ENCODE measurements at regions not wholly inside any gene's neighbourhood (a gene's known extent, or its start where the extent isn't known, plus 50 kb on each side); places are given as distances from the start of the nearest gene placed in this dataset.

DNA sequence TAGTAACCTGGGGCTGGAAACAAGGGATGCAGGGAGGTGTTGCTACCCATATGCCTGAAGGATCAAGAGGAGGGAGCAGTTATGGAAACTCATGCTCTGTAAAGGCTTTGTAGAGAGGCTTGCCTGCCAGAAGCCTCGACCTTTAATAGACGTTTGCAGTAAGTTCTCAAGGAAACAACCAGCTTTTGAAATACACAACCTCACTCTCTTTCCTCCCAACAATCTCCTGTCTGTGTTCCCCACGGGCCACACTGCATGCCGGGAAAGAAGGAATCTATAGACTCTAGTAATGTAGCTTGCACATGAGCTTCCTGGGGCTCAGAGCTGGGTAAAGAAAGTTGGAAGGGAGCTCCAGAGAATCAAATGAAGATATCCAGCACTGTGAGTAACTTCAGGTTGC, 101.6 kb upstream of the PACRGL start (continued):
- no peak for TF ChIP-seq KIAA2018 (CRISPR knock-in tag; IDR thresholded peaks at IDR 0.05; ENCODE audit: borderline replicate concordance)
- TF ChIP-seq JUNB (CRISPR knock-in tag; IDR thresholded peaks at IDR 0.05; ENCODE audit: borderline replicate concordance), result no peak

DNA sequence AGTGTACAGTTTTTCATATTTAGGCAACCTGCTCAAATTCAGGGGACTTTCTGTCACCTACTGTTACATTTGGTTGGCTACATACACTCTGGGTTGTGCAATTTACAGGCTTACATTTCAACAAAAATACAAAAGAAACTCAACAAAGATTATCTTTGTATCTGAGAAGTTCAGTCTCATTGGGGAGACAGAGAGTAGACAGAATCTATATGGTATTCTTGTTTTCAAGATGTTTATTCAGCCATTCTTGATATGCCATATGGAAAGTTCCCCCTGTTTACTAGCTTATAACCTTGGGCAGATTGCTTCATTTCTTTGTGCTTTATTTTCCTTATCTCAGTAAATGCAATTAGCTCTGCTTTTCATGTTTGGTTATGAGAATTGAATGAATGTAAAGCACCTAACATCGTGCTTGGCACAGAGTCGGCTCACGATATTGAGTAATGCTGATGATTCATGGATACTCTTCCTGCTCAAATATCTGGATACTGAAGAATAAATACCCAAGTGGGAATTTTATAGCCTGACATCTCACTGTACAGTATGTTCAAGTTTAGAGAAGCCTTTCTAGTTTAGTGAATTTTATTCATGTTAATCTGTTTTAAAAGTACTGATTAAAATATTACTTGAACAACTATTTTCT, 96.5 kb upstream of the PACRGL start:
- Histone ChIP-seq H3K4me2 (ENCODE audit: low read depth, low read length) (no peak overlapping the region), H3K27me3 (ENCODE audit: control insufficient read depth in 1 of 2, insufficient read depth in 2 of 2, low read length in 2 of 2) (no peaks in the 10 kb centered on the region), H3K4me3 (replicated peaks in 1 of 3; ENCODE audit: insufficient read depth in 1 of 3, low read depth in 2 of 3, low read length in 3 of 3) (no peak overlapping the region), H3K27ac (ENCODE audit: extremely low read length, insufficient read depth, low read length) (no peak overlapping the region), H3K4me1 (ENCODE audit: insufficient read depth, low read length) (no peaks in the 10 kb centered on the region), H2AFZ (ENCODE audit: low read length) (no peak overlapping the region), H4K20me1 (ENCODE audit: insufficient read depth, low read length) (no peaks in the 10 kb centered on the region), H3K9me3 (ENCODE audit: low read length) (no peaks in the 10 kb centered on the region), H3K79me2 (ENCODE audit: insufficient read depth, low read length) (no peaks in the 10 kb centered on the region), H3K36me3 (replicated peaks in 1 of 2; ENCODE audit: control insufficient read depth in 1 of 2, insufficient read depth in 2 of 2, low read length in 2 of 2) (no peaks in the 10 kb centered on the region), H3K9ac (ENCODE audit: insufficient read depth, low read depth, low read length) (no peak overlapping the region)
- in situ Hi-C loops (cut with HindIII; ENCODE audit: extremely low pct_ligation_motif_present, low pct_unique_long_range_greater_than_20kb) (no loop called here), intact Hi-C loops (cut with micrococcal nuclease; ENCODE audit: unreplicated experiment) (no loop called here)
- ChIA-PET CTCF (ENCODE audit: low intra/inter-chr PET ratio, low total read pairs) (no interaction called here), POLR2A (no interaction called here)
- ATAC-seq (no peak), FAIRE-seq (no peak), DNase-seq (ENCODE audit: low spot score) (no peak)
- TF ChIP-seq ZNF772 (CRISPR knock-in tag; IDR thresholded peaks at IDR 0.05), result no peak
- no peak for TF ChIP-seq ISL2 (CRISPR knock-in tag; IDR thresholded peaks at IDR 0.05)
- TF ChIP-seq ZNF33B (CRISPR knock-in tag; IDR thresholded peaks at IDR 0.05), result no peak
- no peak for TF ChIP-seq FOXK2 (IDR thresholded peaks at IDR 0.05)
- TF ChIP-seq DMAP1 (CRISPR knock-in tag; IDR thresholded peaks at IDR 0.05), result no peak
- no peak for TF ChIP-seq RNF2 (conservative IDR thresholded peaks at IDR 0.05; ENCODE audit: low read depth)
- no peak for TF ChIP-seq ONECUT2 (CRISPR knock-in tag; IDR thresholded peaks at IDR 0.05)
- no peak for TF ChIP-seq HOXD1 (CRISPR knock-in tag; IDR thresholded peaks at IDR 0.05)
- no peak for TF ChIP-seq ZNF598 (CRISPR knock-in tag; IDR thresholded peaks at IDR 0.05; ENCODE audit: borderline replicate concordance)
- WGBS (ENCODE audit: low lambda C conversion rate), result 0% methylated on average over 3 of the region's 3 CpGs
- BruUV-seq (replicated peaks), result no TSS peak
